ENCODE measurements at regions not wholly inside any gene's neighbourhood (a gene's known extent, or its start where the extent isn't known, plus 50 kb on each side); places are given as distances from the start of the nearest gene placed in this dataset.

DNA sequence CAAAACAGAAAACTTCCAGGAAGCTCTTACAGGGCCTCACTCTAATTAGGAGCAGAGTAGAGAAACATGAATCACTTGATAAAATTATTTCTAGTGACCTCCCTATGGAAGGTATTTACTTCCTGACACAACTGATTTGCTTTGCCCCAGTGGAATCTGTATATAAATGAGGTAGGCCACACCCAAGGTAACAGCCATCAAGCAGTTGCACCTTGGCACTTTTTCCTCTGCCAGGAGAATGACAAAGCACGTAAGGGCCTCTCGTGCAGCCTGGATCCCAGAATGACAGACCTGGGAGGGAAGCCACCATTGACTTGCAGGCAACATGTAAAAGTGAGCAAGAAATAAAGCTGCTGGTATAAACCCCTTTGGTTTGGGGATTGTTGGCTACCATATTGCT, 620.0 kb upstream of the SLC39A10 start:
- DNase-seq, result no peak

DNA sequence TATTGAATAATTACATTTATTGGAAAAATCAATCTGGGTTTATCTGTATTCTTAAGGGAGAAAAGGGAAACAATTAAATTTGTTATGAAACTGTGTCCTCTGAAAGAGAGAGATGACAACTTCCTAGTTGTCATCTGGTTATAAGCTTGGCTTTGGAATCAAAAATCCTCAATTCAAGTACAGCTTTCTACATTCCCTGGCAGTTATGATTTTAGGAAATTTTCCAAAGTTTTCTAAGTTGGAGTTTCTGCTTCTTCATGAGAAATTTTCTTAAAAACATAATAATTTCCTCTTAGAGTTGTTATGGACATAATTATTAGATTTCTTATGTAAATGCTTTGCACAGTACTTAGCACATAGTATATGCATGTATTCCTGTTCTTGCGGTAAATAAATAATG, 625.6 kb upstream of the SLC39A10 start:
- no peak for DNase-seq

DNA sequence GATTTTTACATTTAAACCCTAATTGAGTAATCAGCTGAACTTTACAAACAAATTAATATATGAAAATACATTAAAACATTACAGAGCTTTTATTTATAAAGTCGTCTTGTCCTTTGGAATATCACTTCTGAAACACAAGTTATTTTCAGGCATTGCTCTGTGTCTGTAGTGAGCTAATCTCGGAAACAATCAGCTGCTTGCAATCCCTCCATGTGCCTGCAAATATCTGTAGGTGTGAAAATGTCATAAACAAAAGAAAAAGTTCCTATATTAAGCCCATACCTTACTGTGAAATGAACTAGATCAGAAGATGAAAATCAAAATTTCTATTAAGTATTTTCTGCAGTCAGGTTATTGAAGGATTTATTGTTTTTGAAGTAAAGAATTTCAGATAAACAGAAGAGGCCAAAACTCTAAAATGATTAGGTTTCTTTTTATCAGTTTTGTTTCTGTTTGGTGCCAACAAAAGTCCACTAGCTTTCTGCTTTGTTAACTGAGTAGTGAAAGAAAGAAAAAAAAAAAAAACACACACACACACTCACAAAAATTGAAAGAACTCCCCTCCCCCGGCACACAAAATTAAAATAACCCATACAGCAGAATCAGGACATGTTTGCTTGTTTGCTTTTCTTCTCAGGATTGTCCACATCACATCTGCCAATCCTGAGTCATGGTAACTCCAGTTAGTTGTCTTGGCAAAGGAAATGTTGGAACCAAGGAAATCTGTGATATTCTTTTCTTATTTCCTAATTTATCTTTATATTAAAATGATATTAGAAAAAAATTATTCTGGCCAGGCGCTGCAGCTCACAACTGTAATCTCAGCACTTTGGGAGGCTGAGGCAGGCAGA, 627.0 kb upstream of the SLC39A10 start:
- DNase-seq, result no peak

DNA sequence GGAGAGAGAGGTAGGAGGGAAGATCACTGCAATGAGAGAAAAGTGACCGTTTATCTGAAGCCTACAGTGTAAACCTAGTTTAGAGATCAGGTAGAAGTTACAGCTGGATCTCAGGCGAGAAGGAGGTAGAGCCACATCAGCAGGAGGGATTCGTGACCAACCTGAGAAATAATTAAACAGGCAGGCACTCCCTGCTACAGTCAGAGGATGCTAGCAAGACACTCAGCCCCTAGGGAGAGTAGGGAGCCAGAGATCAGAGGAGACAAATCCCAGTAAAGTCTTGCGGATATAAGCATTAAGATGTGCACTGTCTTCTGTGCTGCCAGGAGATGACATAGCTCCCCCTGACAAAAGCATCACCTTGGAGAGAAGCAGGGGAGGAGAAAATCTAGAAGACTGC, 629.1 kb upstream of the SLC39A10 start:
- DNase-seq, result no peak

DNA sequence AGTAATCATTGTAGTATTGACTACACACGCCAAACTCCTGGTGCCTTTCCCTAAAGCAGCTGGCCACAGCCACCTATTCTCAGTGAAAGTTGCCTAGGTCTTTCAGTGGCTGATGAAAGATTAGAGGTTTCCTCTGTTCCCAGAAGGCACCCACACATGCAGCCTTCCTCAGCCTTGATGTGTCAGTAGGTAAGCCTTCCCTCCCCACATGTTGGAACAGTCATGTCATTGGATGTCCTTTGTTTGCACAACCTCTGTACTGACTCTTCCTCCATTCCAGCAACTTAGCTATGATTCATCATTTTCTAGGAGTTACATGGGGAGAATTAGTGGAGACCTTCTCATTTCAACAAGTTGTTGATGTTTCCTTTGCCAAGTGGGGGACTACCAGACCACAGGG, 630.8 kb upstream of the SLC39A10 start:
- no peak for DNase-seq

DNA sequence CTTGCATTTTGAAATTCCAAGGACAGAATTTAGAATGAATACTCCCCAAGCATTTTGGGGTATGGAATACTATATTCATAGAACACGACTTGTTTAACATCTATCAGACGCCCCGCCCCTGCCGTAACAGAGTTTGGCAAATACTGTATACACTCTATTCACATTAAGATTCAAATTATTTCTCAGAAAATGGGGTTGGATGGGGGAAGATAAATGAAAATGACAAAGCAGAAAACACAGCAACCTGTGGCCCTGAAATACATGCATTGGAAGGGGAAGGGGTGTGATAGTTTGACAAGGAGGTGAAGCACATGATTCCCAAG, 634.6 kb upstream of the SLC39A10 start:
- DNase-seq, result no peak

DNA sequence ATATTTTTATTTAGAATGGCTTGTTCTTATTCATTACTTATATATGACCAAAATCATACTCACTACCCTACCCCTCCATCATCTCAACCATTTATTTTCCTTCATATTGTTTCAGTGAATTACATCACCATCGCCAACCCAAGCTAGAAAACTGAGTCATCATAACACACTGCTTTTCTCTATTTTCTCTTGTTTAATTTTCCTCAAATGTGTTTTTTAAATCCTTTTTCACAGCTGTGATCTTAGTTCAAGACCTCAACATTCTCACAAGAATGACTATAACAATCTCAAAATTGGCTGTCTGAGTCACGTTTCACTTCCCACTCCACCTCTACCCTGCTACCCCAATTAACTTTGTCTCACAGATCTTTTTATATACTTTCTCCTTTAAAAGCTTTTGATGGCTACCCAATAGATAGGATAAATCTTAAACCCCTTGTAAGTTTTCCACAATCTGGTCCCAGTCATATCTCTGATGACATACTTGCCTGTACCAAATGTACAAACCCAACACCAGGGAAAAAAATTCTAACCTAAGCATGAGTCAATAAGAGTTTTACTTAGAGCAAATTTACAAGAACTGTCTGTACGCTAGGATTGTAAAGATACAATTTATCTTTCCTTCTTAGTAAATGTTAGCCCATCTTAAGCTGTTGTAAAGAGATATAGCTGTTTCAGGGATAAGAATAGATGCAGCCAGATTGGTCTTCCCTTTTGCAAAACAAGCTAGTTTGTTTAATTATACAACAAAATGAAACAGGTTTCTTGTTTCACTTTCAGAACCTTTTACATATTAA, 635.1 kb upstream of the SLC39A10 start:
- DNase-seq, result no peak

DNA sequence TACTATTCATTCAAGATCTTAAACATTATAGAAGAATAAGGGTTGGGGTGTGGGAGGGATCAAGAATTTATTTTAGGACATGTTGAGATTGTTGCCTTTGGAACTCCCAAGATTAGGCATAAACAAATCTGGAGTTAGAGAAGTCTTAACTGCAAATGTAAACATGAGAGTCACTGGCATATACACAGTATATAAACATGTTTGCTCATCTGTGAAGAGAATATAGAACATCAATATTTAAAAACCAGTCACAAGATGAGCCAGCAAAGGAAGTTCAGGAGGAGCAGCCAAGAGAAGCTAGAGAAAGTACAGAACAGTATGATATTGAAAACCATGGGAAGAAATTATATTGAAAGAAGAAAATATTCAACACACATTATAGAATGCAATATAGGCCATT, 638.6 kb upstream of the SLC39A10 start:
- DNase-seq, result no peak

DNA sequence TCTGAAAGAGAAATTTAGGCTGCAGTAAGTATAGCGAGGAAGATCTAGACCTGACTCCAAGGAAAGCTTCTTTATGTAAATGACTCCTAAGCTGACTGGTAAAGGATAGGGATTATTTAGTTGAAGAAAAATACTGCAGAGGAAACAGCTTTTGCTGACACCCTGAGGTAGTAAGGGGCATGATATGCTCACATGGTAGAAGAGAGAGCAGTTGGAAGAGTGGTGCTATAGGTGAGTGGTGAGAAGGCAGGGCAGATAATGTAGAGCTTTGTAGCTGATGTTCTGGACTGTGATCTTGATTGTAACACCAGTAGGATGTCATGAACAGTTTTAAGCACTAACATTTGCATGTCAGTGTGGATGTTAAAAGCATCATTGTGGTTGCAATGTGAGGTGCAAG, 639.1 kb upstream of the SLC39A10 start:
- no peak for DNase-seq

DNA sequence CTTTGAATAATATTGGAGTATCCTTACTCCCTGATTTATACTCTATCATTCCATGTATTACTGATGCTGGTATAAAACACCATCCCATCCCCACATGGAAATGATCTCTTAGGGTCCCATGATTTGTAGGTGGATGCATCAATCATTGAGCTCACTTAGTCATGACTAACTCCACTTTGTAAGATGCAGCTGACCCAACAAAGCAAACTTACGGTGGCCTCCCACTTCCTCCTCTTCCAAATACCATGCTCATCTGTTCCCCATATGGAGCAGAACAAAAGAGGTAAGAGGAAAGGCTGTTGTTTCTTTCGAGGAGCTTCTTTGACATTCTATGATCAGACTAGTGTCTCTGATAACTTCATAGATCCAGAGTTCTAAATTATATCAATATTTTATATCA, 640.2 kb upstream of the SLC39A10 start:
- no peak for DNase-seq

DNA sequence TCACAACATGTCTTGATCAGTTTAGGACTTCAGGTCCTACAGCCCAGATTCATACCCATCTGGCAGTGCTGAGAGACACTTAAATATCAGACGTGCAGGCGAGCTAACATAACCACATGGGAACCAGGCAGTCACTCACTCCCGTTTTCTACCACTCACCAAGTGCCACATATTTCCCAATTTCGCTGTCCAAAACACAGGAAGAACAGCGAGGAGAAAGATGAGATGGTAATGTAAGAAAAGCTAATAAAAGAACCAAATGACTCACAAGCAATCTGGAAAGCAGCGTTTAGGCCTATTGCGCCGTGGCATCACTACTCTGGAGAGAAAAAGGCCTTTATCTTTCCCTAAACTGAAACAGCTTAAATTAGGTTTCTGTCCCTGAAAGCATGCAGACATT, 647.8 kb upstream of the SLC39A10 start:
- no peak for DNase-seq

DNA sequence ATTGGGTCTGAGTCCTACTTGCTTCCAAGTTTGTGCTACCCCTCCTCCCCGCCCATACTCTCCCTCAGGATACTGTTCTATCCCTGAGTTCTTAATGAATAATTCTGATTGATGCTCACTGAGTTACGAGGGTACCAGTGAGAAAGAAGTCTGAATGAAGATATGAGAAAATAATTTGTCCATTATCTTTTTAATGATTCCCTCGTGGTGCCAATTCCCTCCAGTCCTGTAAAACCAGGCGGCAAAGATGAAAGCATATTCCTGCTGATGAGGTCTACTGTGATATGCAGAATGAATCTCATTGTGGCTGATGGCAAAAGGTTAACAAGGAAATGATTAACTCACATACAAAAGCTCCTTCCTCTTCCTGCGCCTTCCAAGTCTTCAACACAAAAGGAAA, 650.2 kb upstream of the SLC39A10 start:
- DNase-seq, result no peak

DNA sequence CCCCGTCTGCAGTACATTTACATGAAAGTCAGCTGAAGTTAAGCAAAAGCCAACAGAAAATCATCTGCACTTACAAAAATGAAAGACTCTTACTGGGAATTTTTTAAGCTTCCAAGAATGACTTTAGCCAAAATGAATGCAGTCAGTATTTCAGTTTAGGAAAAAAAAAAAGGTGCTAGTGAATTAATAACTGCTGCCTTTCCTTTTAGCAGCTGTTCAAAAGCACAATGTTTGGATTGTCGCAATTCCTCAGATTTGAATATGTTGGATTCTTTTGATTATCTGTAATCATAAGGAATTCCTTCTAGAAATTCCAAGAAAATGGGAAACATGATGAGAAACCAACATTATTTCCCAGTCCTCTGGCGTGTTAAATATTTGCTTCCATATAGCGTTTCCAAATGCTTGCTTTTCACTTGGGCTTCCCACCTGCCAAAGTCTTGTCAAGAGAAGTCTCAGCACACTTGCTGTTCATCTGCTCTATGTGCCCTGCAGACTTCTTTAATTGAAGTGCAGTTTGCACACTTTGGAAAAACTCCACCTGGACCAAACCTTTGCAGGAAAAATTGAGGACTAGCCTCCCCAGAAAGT, 653.0 kb upstream of the SLC39A10 start:
- no peak for DNase-seq

DNA sequence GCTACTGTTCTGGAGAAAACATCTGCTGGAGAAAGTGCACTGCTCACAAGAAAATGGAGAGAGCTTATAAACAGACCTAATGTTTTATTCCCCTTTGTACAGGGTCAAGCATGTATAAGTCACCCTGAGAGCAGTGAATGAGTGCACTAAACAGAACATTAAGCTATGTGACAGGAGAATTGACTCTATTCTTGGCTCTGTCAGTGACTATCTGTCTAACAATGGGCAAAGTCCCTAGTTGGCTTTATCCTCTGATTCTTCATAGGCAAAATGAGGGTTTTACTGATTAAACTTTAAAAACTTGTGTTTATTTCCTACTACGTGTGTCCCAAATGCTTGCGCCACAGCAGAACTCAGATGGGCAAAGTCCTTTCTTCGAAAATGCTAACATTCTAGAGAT, 655.1 kb upstream of the SLC39A10 start:
- no peak for DNase-seq

DNA sequence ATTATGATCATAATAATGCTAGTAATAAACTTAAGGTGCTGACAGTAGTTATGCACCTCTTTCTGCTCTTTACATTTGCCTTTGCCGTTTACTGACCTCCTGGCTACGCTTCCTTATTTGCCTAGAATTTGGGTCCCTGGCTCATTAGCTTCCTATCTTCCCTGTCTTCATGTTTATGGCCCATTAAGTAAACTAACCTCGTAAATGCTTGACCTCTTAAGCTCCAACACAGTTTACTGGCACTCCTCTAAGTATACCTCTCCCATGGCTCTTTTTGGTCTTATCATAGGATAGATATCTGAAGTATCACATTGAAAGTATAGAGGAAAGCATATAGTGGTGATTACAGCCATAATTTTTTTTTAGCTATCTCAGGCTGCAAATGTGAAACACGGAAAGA, 657.3 kb upstream of the SLC39A10 start:
- no peak for DNase-seq

DNA sequence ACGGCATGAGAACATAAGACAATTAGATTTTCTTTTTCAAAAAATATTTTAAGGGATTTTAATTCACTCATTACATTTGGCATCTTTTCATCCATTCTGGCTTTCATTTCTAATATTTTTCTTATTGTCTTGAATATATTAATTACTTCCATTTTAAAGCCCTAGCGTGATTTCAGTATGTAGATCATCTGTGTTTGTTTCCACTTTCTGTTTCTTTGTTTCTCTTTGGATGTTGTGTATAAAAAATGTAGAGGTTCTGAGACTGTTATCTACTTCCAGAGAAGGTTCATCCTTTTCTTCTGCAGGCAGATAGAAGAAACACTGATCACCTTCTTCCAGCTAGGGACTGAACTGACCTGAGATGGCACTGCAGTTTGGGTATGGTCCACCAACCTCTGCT, 664.4 kb upstream of the SLC39A10 start:
- no peak for DNase-seq

DNA sequence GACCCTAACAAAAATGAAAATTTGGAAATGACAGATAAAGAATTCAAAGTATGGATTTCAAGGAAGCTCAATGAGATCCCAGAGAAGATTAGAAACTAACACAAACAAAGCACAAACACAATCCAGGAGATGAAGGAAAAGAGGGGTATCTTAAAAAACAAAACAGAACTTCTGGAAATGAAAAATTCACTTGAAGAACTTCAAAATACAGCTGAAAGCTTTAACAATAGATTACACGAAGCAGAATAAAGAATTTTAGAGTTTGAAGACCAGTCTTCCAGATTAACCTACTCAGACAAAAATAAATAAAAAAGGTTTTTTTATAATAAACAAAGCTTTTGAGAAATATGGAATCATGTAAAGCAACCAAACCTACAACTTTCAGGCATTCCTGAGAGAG, 671.8 kb upstream of the SLC39A10 start:
- DNase-seq, result no peak

DNA sequence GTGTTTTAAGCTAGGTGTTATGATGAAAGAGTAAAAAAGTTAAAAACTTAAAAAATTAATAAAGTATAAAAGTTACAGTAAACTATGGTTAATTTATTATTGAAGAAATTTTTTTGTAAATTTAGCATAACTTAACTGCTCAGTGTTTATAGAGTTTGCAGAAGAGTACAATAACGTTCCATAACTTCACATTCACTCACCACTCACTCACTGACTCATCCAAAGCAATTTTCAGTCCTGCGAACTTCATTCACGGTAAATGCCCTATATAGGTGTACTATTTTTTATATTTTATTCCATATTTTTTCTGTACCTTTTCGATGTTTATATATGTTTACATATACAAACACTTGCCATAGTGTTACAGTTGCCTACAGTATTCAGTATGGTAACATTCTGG, 694.8 kb upstream of the SLC39A10 start:
- DNase-seq, result no peak

DNA sequence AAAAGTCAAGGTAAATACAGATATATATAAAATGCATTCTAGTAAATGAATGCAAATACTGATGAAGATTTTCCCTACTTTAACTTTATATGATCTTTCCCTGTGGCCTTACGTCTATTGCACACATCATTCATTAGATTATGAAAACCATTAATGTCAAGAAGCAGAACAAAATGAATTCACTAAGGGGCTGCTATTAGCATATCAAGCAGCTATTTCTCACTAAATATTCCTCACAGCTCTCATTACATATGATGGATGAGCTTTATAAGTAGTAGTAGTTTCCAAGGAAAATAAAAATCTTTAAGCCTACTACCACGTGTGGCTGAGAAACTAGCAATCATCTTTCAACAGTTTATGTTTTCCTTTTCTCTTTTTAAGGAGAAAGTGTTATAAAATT, 702.8 kb upstream of the SLC39A10 start:
- DNase-seq, result no peak

DNA sequence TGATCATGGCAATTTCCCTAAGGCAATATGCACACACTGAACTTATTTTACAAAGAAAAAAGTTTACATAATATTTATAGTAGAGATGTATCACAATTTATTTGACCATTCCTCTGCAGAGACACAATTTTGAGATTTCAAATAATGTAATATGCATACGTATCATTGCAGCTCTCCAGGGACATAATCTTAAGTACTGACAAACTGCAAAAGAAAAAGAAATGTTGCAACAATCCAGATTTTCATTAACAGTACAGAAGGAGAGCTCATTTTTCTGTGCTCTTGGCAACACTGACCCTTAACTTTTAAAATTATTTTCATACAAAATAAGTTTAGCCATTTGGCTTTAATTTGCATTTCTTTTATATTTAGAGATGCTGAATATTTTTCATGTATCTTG, 710.2 kb upstream of the SLC39A10 start:
- DNase-seq, result no peak

DNA sequence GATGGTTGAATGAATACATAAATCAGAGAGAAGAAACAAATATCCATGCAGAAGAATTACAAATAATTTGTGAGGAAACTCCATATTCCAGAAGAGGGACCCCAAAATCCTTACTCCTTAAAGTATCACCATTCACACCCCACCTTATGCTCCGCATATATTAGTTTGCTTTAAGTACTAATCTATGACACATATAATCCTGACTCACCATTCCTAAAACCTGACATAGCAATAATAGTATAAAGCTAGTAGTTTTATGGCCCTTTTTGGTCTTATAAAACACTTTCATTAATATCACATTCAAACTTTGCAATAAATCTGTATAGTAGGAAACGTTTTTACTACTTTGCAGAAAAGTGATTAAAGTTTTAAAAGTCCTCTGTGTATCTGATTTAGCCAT, 719.0 kb upstream of the SLC39A10 start:
- DNase-seq, result no peak

DNA sequence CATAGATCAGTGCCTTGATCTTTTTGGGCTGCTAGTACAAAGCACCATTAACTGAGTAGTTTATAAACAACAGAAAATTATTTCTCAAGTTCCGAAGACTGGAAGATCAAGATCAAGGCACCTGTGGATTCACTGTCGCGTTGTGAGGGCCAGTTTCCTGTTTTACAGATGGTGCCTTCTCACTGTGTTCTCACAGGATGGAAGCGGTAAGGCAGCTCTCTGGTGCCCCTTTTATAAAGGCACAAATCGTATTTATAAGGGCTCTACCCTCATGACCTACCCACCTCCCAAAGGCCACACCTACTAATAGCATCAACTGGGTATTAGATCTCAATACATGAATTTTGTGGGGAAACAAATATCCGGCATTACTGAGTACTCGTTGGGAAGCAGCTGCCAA, 729.5 kb upstream of the SLC39A10 start:
- no peak for DNase-seq

DNA sequence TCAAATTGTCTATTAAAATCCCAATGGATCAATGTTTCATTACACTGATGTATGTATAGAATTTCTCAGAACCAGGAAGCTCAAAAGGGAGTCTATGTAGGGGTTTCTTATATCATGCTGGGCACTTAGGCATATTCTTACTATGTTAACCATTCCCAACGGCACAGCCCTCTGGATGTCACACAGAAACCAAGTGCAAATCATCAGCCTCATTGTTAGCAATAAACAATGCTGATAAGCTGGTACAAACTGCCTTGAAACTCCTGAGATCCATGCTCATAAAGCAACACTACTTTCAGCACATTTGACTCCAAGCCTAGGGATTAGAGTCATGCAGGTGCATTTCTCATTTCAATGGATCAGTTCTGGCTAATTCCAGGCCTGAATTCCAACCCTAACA, 730.2 kb upstream of the SLC39A10 start:
- DNase-seq, result no peak

DNA sequence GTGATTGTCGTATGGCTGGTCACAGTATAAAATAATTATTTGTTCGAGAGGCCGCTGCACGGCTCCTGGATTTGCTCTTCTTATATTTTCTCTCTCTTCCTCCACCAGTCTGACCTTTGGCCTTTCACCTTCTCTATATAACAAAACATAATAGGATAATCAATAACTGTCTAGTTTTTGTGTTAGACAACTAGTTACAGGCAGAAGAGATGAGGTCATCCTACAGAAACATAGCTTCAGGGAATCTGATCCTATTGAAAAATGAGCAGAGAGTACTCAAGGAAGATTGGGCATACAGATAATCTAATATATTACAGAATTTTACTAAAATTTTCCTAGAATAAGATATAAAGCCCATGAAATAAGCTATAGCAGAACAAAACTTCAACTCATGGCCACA, 731.3 kb upstream of the SLC39A10 start:
- no peak for DNase-seq
